ENCODE measurements at regions not wholly inside any gene's neighbourhood (a gene's known extent, or its start where the extent isn't known, plus 50 kb on each side); places are given as distances from the start of the nearest gene placed in this dataset.
"Not testable (repeated sequence)": the region's sequence is repeated elsewhere in the genome, so short reads cannot be mapped to it uniquely, and the experiment has no call there.

GRCh38 chr5:9761706-9762105 is 131.6 kb upstream of the TAS2R1 start:
- ATAC-seq (no peak), DNase-seq (no peak)
- H3K27me3 ChIP-seq = no peaks in the 10 kb centered on the region
- no peaks in the 10 kb centered on the region for H3K9me3 ChIP-seq
- TF ChIP-seq POLR2A (IDR thresholded peaks at IDR 0.05) (no peak), CTCF (IDR thresholded peaks at IDR 0.05) (no peak)
- intact Hi-C loops (cut with DNase I) = no loop called here
- no peak overlapping the region for H3K4me3 ChIP-seq
- no peaks in the 10 kb centered on the region for H3K4me1 ChIP-seq
- WGBS (ENCODE audit: insufficient coverage, low coverage, low lambda C conversion rate, missing lambda C conversion rate) = 37% methylated on average over 4 of the region's 4 CpGs
- no peak overlapping the region for H3K27ac ChIP-seq
- H3K36me3 ChIP-seq = no peaks in the 10 kb centered on the region

GRCh38 chr5:9752670-9753069 is 122.5 kb upstream of the TAS2R1 start:
- H3K27me3 ChIP-seq; ATAC-seq; DNase-seq; H3K9me3 ChIP-seq; H3K4me3 ChIP-seq; H3K36me3 ChIP-seq; H3K27ac ChIP-seq; intact Hi-C loops (cut with DNase I); H3K4me1 ChIP-seq: not testable (repeated sequence)
- WGBS (ENCODE audit: insufficient coverage, low coverage, low lambda C conversion rate, missing lambda C conversion rate) = 80% methylated on average over 3 of the region's 5 CpGs

- WGBS (ENCODE audit: insufficient coverage, low coverage, low lambda C conversion rate, missing lambda C conversion rate) = 69% methylated on average over 3 of the region's 3 CpGs
- DNase-seq (no peak), ATAC-seq (no peak)
- H3K9me3 ChIP-seq = no peaks in the 10 kb centered on the region
- no peak for TF ChIP-seq CTCF (IDR thresholded peaks at IDR 0.05)
- TF ChIP-seq POLR2A (IDR thresholded peaks at IDR 0.05) = no peak
- intact Hi-C loops (cut with DNase I) = no loop called here
- H3K4me3 ChIP-seq = no peak overlapping the region
- no peak overlapping the region for H3K27ac ChIP-seq
- no peaks in the 10 kb centered on the region for H3K36me3 ChIP-seq
- no peaks in the 10 kb centered on the region for H3K4me1 ChIP-seq
- H3K27me3 ChIP-seq = no peaks in the 10 kb centered on the region
These were observed 113.4 kb upstream of the TAS2R1 start for GRCh38 chr5:9743507-9743906.

GRCh38 chr5:9742848-9743247 is 112.7 kb upstream of the TAS2R1 start:
- ATAC-seq (no peak), DNase-seq (no peak)
- Histone ChIP-seq H3K27me3 (no peaks in the 10 kb centered on the region), H3K4me3 (no peak overlapping the region), H3K4me1 (no peaks in the 10 kb centered on the region), H3K9me3 (no peaks in the 10 kb centered on the region), H3K27ac (no peak overlapping the region), H3K36me3 (no peaks in the 10 kb centered on the region)
- TF ChIP-seq POLR2A (IDR thresholded peaks at IDR 0.05) (no peak), CTCF (IDR thresholded peaks at IDR 0.05) (no peak)
- intact Hi-C loops (cut with DNase I) = no loop called here
- WGBS (ENCODE audit: insufficient coverage, low coverage, low lambda C conversion rate, missing lambda C conversion rate) = 67% methylated on average over 1 of the region's 1 CpG

GRCh38 chr5:9739135-9739534 is 109.0 kb upstream of the TAS2R1 start:
- no peaks in the 10 kb centered on the region for H3K36me3 ChIP-seq
- DNase-seq = no peak
- intact Hi-C loops (cut with DNase I) = no loop called here
- TF ChIP-seq CTCF (IDR thresholded peaks at IDR 0.05) (no peak), POLR2A (IDR thresholded peaks at IDR 0.05) (no peak)
- H3K4me3 ChIP-seq = no peak overlapping the region
- no peaks in the 10 kb centered on the region for H3K27me3 ChIP-seq
- ATAC-seq = no peak
- H3K27ac ChIP-seq = no peak overlapping the region
- no peaks in the 10 kb centered on the region for H3K9me3 ChIP-seq
- H3K4me1 ChIP-seq = no peaks in the 10 kb centered on the region
- 36% methylated on average over 3 of the region's 3 CpGs for WGBS (ENCODE audit: insufficient coverage, low coverage, low lambda C conversion rate, missing lambda C conversion rate)

Measured in right lobe of liver (tissue), 6 donors.